NCI-H146 treated with DMSO at 0.1 percent for 48 hours (cell line): ENCODE measurements at regions not wholly inside any gene's neighbourhood (a gene's known extent, or its start where the extent isn't known, plus 50 kb on each side); places are given as distances from the start of the nearest gene placed in this dataset.

Experiments
- DNase-seq: peaks from one replicate; lab custom pipeline; 2025; ENCODE audit not compliant: unreplicated experiment; lab: John Stamatoyannopoulos, UW

GRCh38 chr4:3852309-3852708, 86.1 kb downstream of the ADRA2C start:
- DNase-seq = no peak

GRCh38 chr4:3852711-3853110, 86.5 kb downstream of the ADRA2C start:
- DNase-seq = no peak

GRCh38 chr4:3853388-3854035, 87.3 kb downstream of the ADRA2C start:
- no peak for DNase-seq

- DNase-seq = no peak
Observed at GRCh38 chr4:3854661-3855060, 88.5 kb downstream of the ADRA2C start.

- no peak for DNase-seq
Observed at GRCh38 chr4:3855646-3856045, 89.5 kb downstream of the ADRA2C start.

GRCh38 chr4:3856604-3857204, 90.5 kb downstream of the ADRA2C start:
- no peak for DNase-seq

- DNase-seq = no peak
Observed at GRCh38 chr4:3857269-3857926, 91.2 kb downstream of the ADRA2C start.

GRCh38 chr4:3858046-3858730, 92.0 kb downstream of the ADRA2C start:
- no peak for DNase-seq

GRCh38 chr4:3858765-3859388, 92.7 kb downstream of the ADRA2C start:
- DNase-seq = no peak

GRCh38 chr4:3859571-3859970, 93.4 kb downstream of the ADRA2C start:
- DNase-seq = no peak

- DNase-seq = no peak
Observed at GRCh38 chr4:3860061-3860912, 94.1 kb downstream of the ADRA2C start.

- DNase-seq = no peak
Observed at GRCh38 chr4:3860913-3861636, 94.9 kb downstream of the ADRA2C start.

- no peak for DNase-seq
Observed at GRCh38 chr4:3861720-3862639, 95.8 kb downstream of the ADRA2C start.

GRCh38 chr4:3862640-3863420, 96.6 kb downstream of the ADRA2C start:
- DNase-seq = no peak

GRCh38 chr4:3863841-3864741, 97.9 kb downstream of the ADRA2C start:
- no peak for DNase-seq

GRCh38 chr4:3864742-3865721, 98.8 kb downstream of the ADRA2C start:
- DNase-seq = no peak
